Loucy (cell line): ENCODE measurements at regions not wholly inside any gene's neighbourhood (a gene's known extent, or its start where the extent isn't known, plus 50 kb on each side); places are given as distances from the start of the nearest gene placed in this dataset.

Experiments
- H2AFZ ChIP-seq: fragments of 200-600 bp; sonication (generic); 2 replicates; pipeline ENCODE4 v1.6.0; 2016; ENCODE audit warnings: antibody characterized with exemption, mild to moderate bottlenecking, low read length, moderate library complexity
- H3F3A ChIP-seq: fragments of 200-600 bp; 2 replicates; pipeline ENCODE4 v1.6.0; 2016; ENCODE audit warnings: antibody characterized with exemption, low read depth, mild to moderate bottlenecking
- H3K27me3 ChIP-seq: fragments of 200-600 bp; sonication (generic); 2 replicates; pipeline ENCODE4 v1.6.1; 2014; ENCODE audit warnings: low read length, mild to moderate bottlenecking; ENCODE audit not compliant: insufficient read depth, poor library complexity, severe bottlenecking
- H3K36me3 ChIP-seq: fragments of 200-600 bp; sonication (generic); 2 replicates; pipeline ENCODE4 v1.6.1; 2016; ENCODE audit warnings: low read length; ENCODE audit not compliant: insufficient read depth
- H3K4me1 ChIP-seq: fragments of 200-600 bp; sonication (generic); 2 replicates; pipeline ENCODE4 v1.5.1; 2014; ENCODE audit warnings: low read length, mild to moderate bottlenecking; ENCODE audit not compliant: insufficient read depth, poor library complexity, severe bottlenecking
- H3K4me2 ChIP-seq: fragments of 200-600 bp; sonication (generic); 2 replicates; pipeline ENCODE4 v1.6.0; 2014; ENCODE audit warnings: antibody characterized with exemption, low read length, low read depth, mild to moderate bottlenecking; ENCODE audit not compliant: poor library complexity, severe bottlenecking
- H3K4me3 ChIP-seq: fragments of 200-600 bp; sonication (generic); 2 replicates; pipeline ENCODE4 v1.5.1; 2014; ENCODE audit warnings: low read length, mild to moderate bottlenecking, mixed read lengths; ENCODE audit not compliant: poor library complexity, severe bottlenecking
- H3K79me2 ChIP-seq: fragments of 200-600 bp; sonication (generic); 2 replicates; pipeline ENCODE4 v1.6.1; 2014; ENCODE audit warnings: low read length; ENCODE audit not compliant: insufficient read depth
- H3K9ac ChIP-seq: fragments of 200-600 bp; sonication (generic); 2 replicates; pipeline ENCODE4 v1.6.0; 2014; ENCODE audit warnings: mild to moderate bottlenecking, low read depth, low read length, moderate library complexity; ENCODE audit not compliant: poor library complexity, severe bottlenecking
- H3K9me2 ChIP-seq: fragments of 200-600 bp; sonication (generic); replicated peaks from 2 replicates; pipeline ENCODE4 v1.6.1; 2016; ENCODE audit warnings: low read depth, low read length, mixed read lengths
- H3K9me3 ChIP-seq: fragments of 200-600 bp; sonication (generic); 2 replicates; pipeline ENCODE4 v1.6.1; 2014; ENCODE audit warnings: mild to moderate bottlenecking, antibody characterized with exemption, low read length, low read depth; ENCODE audit not compliant: insufficient read depth
- H4K20me1 ChIP-seq: fragments of 200-600 bp; sonication (generic); 2 replicates; pipeline ENCODE4 v1.6.0; 2014; ENCODE audit warnings: antibody characterized with exemption, low read length, mild to moderate bottlenecking; ENCODE audit not compliant: insufficient read depth, poor library complexity, severe bottlenecking
- EZH2phosphoT487 ChIP-seq: fragments of 200-600 bp; IDR thresholded peaks from 2 replicates; pipeline ENCODE4 v1.6.1; 2018; ENCODE audit warnings: antibody characterized with exemption, mild to moderate bottlenecking, moderate library complexity, borderline replicate concordance
- TF ChIP-seq, protein P1 (sequence below): fragments of 200-600 bp; sonication (generic); conservative IDR thresholded peaks from 2 replicates; pipeline ENCODE4 v1.5.1; 2014; ENCODE audit warnings: mild to moderate bottlenecking, antibody characterized with exemption, low read length

DNA sequence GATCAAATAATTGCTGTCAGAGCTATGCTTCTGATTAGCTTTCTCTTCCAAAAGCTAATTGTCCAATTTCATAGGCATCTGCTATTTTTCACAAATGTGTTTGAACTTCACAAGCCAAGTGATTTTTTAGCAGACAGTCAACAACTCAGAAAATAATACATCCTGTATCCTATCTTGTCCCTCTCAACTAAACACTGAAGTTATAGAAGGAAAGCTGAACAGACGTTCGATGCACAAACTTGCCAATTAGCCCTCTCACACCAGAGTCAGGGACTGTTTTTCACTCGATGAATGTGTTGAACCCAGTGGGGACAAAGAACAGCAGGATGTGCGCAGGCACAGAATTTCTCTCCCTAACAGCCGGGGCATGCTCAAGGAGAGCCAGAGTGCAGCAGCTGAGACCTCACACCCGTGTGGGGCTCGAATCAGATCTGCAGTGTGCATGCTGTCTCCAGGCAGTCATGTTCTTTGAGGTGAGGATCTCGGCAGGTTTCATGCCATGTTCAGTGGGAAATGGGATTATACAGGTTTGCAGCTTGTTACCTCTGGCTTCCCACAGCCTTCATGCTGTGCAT lies 246.7 kb upstream of the SDK2 start:
- TF ChIP-seq EZH2phosphoT487, result no peak
- TF ChIP-seq, protein P1, sequence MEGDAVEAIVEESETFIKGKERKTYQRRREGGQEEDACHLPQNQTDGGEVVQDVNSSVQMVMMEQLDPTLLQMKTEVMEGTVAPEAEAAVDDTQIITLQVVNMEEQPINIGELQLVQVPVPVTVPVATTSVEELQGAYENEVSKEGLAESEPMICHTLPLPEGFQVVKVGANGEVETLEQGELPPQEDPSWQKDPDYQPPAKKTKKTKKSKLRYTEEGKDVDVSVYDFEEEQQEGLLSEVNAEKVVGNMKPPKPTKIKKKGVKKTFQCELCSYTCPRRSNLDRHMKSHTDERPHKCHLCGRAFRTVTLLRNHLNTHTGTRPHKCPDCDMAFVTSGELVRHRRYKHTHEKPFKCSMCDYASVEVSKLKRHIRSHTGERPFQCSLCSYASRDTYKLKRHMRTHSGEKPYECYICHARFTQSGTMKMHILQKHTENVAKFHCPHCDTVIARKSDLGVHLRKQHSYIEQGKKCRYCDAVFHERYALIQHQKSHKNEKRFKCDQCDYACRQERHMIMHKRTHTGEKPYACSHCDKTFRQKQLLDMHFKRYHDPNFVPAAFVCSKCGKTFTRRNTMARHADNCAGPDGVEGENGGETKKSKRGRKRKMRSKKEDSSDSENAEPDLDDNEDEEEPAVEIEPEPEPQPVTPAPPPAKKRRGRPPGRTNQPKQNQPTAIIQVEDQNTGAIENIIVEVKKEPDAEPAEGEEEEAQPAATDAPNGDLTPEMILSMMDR, result no peak
- H3K36me3 ChIP-seq, result no peaks in the 10 kb centered on the region
- H3K79me2 ChIP-seq, result no peaks in the 10 kb centered on the region
- H3F3A ChIP-seq, result no peaks in the 10 kb centered on the region
- no peak overlapping the region for H3K4me3 ChIP-seq
- no peaks in the 10 kb centered on the region for H3K9me2 ChIP-seq
- H3K9ac ChIP-seq, result no peak overlapping the region
- H4K20me1 ChIP-seq, result no peaks in the 10 kb centered on the region
- H3K27me3 ChIP-seq, result peaks cover 9% of the 10 kb centered on the region
- no peak overlapping the region for H2AFZ ChIP-seq
- no peak overlapping the region for H3K4me2 ChIP-seq
- H3K4me1 ChIP-seq, result no peaks in the 10 kb centered on the region
- no peaks in the 10 kb centered on the region for H3K9me3 ChIP-seq

DNA sequence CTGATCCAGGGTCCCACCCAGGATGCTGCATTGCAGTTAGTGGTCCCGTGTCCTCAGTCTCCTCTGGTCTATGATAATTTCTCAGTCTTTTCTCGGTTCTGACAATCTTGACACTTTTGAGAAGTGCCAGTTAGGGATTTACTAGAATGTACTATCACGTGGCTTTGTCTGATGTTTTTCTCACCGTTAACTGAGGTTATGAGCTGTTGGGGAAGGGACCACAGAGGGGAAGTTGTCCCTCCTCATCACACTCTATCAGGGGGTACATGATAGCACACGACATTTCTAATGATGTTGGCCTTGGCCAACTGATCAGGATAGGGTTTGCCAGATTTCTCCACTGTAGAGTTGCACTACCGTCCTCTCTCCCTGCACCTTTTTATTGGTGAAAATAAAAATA lies 250.9 kb upstream of the SDK2 start:
- no peaks in the 10 kb centered on the region for H3K4me1 ChIP-seq
- H2AFZ ChIP-seq, result no peak overlapping the region
- H3K36me3 ChIP-seq, result no peaks in the 10 kb centered on the region
- no peaks in the 10 kb centered on the region for H3F3A ChIP-seq
- H3K4me3 ChIP-seq, result no peak overlapping the region
- H3K27me3 ChIP-seq, result peaks cover 9% of the 10 kb centered on the region
- TF ChIP-seq, protein P1, result no peak
- no peak for TF ChIP-seq EZH2phosphoT487
- H3K79me2 ChIP-seq, result no peaks in the 10 kb centered on the region
- no peaks in the 10 kb centered on the region for H3K9me2 ChIP-seq
- H3K4me2 ChIP-seq, result no peak overlapping the region
- no peaks in the 10 kb centered on the region for H3K9me3 ChIP-seq
- H3K9ac ChIP-seq, result no peak overlapping the region
- no peaks in the 10 kb centered on the region for H4K20me1 ChIP-seq

DNA sequence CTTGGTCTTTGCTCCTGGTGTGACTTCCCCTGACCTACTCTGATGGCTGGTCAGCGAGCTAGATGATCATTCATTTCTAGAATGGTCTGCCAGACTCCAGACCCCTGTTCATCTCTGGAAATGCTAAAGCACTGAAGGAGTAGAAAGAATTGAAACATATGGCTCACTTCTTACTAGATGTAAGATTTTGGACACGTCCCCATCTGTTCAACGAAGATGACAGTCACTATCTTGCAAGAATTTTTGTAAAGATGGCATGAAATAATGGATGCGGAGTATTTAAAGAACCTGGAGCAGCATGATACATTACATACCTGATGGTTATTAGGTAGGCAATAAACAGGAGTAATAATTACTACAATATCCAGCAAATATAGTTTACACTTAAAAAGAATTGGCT lies 252.7 kb upstream of the SDK2 start:
- H3K36me3 ChIP-seq, result no peaks in the 10 kb centered on the region
- H3K79me2 ChIP-seq, result no peaks in the 10 kb centered on the region
- H3K4me3 ChIP-seq, result no peak overlapping the region
- H3K9me2 ChIP-seq, result no peaks in the 10 kb centered on the region
- no peaks in the 10 kb centered on the region for H4K20me1 ChIP-seq
- H3K9me3 ChIP-seq, result no peaks in the 10 kb centered on the region
- no peak overlapping the region for H2AFZ ChIP-seq
- no peak overlapping the region for H3K4me2 ChIP-seq
- H3K27me3 ChIP-seq, result peaks cover 9% of the 10 kb centered on the region
- H3F3A ChIP-seq, result no peaks in the 10 kb centered on the region
- no peak overlapping the region for H3K9ac ChIP-seq
- TF ChIP-seq, protein P1, result no peak
- no peak for TF ChIP-seq EZH2phosphoT487
- no peaks in the 10 kb centered on the region for H3K4me1 ChIP-seq
